ENCODE measurements at regions not wholly inside any gene's neighbourhood (a gene's known extent, or its start where the extent isn't known, plus 50 kb on each side); places are given as distances from the start of the nearest gene placed in this dataset.

DNA sequence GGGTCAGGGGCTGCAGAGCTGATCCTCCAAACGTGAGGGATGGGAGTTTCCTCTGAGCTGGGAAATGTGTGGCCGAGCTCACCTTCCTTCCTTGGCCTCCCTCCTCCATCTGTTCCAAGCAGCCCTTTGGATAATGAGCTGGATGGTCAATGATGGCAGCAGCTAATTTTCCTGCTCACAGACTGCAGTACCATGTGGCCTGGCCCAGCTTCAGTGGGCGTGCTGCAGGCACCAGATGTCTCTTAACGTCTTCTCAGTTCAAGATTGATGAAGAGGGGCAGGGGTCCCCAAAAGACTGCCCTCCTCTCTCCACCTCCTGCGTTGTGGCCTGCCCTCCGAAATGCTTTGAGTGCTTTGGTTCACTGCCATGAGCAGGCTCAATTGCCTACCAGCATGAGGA, 86.0 kb downstream of the UBIAD1 start:
- Histone ChIP-seq H3K36me3 (ENCODE audit: insufficient read depth, low read length) (no peaks in the 10 kb centered on the region), H4K20me1 (ENCODE audit: insufficient read depth, low read length) (no peaks in the 10 kb centered on the region), H3K4me3 (ENCODE audit: low read depth, low read length, poor library complexity, severe bottlenecking) (no peak overlapping the region), H3K9me3 (ENCODE audit: low read length) (no peaks in the 10 kb centered on the region), H3K4me1 (ENCODE audit: insufficient read depth, low read length, severe bottlenecking) (no peaks in the 10 kb centered on the region), H3K79me2 (ENCODE audit: insufficient read depth, low read length) (no peaks in the 10 kb centered on the region), H3F3A (ENCODE audit: insufficient read depth, low read length) (no peaks in the 10 kb centered on the region), H3K27ac (ENCODE audit: low read depth, low read length, poor library complexity, severe bottlenecking) (no peak overlapping the region), H3K27me3 (ENCODE audit: insufficient read depth, low read length) (no peaks in the 10 kb centered on the region), H3K9me2 (ENCODE audit: low read depth, low read length) (no peaks in the 10 kb centered on the region), H3K9ac (ENCODE audit: low read length) (no peak overlapping the region), H3K4me2 (ENCODE audit: low read length) (no peak overlapping the region), H2AFZ (ENCODE audit: low read length) (no peak overlapping the region)
- TF ChIP-seq, protein P1, sequence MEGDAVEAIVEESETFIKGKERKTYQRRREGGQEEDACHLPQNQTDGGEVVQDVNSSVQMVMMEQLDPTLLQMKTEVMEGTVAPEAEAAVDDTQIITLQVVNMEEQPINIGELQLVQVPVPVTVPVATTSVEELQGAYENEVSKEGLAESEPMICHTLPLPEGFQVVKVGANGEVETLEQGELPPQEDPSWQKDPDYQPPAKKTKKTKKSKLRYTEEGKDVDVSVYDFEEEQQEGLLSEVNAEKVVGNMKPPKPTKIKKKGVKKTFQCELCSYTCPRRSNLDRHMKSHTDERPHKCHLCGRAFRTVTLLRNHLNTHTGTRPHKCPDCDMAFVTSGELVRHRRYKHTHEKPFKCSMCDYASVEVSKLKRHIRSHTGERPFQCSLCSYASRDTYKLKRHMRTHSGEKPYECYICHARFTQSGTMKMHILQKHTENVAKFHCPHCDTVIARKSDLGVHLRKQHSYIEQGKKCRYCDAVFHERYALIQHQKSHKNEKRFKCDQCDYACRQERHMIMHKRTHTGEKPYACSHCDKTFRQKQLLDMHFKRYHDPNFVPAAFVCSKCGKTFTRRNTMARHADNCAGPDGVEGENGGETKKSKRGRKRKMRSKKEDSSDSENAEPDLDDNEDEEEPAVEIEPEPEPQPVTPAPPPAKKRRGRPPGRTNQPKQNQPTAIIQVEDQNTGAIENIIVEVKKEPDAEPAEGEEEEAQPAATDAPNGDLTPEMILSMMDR (IDR thresholded peaks at IDR 0.05; ENCODE audit: low read length) = no peak
- no peak for TF ChIP-seq EZH2 (IDR thresholded peaks at IDR 0.05; ENCODE audit: borderline replicate concordance, low read length)

DNA sequence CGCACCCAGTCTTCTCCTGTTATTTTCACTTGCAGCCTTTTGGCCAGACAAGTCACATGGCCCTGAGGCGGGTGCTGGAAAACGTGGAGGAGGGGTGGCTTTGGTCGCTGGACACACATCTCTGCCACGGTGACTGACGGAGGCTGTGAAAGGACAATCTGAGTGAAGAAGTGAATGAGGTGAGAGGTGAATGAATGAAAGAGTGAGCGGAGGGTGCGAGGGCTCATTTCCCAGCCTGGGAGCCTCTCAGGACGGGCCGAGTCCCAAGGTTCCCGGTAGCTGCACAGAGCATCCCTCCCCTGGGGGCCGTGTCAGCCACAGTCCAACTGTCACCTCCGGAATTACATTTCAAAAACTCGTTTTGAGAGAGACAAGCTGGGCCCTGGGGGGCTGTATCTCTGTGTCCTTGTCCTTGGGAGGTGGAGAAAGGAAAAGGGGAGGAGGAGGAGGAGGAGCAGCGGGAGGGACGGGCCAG, 89.6 kb downstream of the UBIAD1 start:
- H3K27ac ChIP-seq (ENCODE audit: low read depth, low read length, poor library complexity, severe bottlenecking) = no peak overlapping the region
- H2AFZ ChIP-seq (ENCODE audit: low read length) = no peak overlapping the region
- no peaks in the 10 kb centered on the region for H3K4me1 ChIP-seq (ENCODE audit: insufficient read depth, low read length, severe bottlenecking)
- no peak overlapping the region for H3K4me3 ChIP-seq (ENCODE audit: low read depth, low read length, poor library complexity, severe bottlenecking)
- no peaks in the 10 kb centered on the region for H4K20me1 ChIP-seq (ENCODE audit: insufficient read depth, low read length)
- no peaks in the 10 kb centered on the region for H3K9me2 ChIP-seq (ENCODE audit: low read depth, low read length)
- TF ChIP-seq, protein P1 (IDR thresholded peaks at IDR 0.05; ENCODE audit: low read length) = no peak
- TF ChIP-seq EZH2 (IDR thresholded peaks at IDR 0.05; ENCODE audit: borderline replicate concordance, low read length) = no peak
- no peak overlapping the region for H3K4me2 ChIP-seq (ENCODE audit: low read length)
- no peaks in the 10 kb centered on the region for H3K36me3 ChIP-seq (ENCODE audit: insufficient read depth, low read length)
- H3K79me2 ChIP-seq (ENCODE audit: insufficient read depth, low read length) = no peaks in the 10 kb centered on the region
- H3F3A ChIP-seq (ENCODE audit: insufficient read depth, low read length) = no peaks in the 10 kb centered on the region
- H3K9me3 ChIP-seq (ENCODE audit: low read length) = no peaks in the 10 kb centered on the region
- H3K9ac ChIP-seq (ENCODE audit: low read length) = no peak overlapping the region
- H3K27me3 ChIP-seq (ENCODE audit: insufficient read depth, low read length) = no peaks in the 10 kb centered on the region

DNA sequence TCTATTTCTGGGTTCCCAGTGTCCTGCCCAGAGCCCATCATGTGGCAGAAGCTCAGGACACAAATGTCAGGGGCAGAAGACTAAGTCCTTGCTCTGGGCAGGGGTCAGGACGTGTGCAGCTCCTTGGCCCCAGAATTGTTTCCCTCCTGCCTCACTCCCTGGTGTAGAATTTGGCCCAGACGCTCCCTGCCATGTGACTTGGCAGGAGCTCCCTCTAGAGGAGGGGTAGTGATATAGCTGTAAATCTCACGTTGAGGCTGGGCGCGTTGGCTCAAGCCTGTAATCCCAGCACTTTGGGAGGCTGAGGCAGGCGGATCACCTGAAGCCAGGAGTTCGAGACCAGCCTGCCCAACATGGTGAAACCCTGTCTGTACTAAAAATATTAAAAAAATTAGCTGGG, 91.2 kb downstream of the UBIAD1 start:
- H3K27me3 ChIP-seq (ENCODE audit: insufficient read depth, low read length) = no peaks in the 10 kb centered on the region
- H3K4me3 ChIP-seq (ENCODE audit: low read depth, low read length, poor library complexity, severe bottlenecking) = no peak overlapping the region
- TF ChIP-seq EZH2 (IDR thresholded peaks at IDR 0.05; ENCODE audit: borderline replicate concordance, low read length) = no peak
- TF ChIP-seq, protein P1 (IDR thresholded peaks at IDR 0.05; ENCODE audit: low read length) = peak; percentile 48
- no peaks in the 10 kb centered on the region for H4K20me1 ChIP-seq (ENCODE audit: insufficient read depth, low read length)
- H3K9me3 ChIP-seq (ENCODE audit: low read length) = no peaks in the 10 kb centered on the region
- H3K4me1 ChIP-seq (ENCODE audit: insufficient read depth, low read length, severe bottlenecking) = no peaks in the 10 kb centered on the region
- no peaks in the 10 kb centered on the region for H3K79me2 ChIP-seq (ENCODE audit: insufficient read depth, low read length)
- no peaks in the 10 kb centered on the region for H3K9me2 ChIP-seq (ENCODE audit: low read depth, low read length)
- no peak overlapping the region for H3K27ac ChIP-seq (ENCODE audit: low read depth, low read length, poor library complexity, severe bottlenecking)
- no peak overlapping the region for H3K4me2 ChIP-seq (ENCODE audit: low read length)
- no peak overlapping the region for H2AFZ ChIP-seq (ENCODE audit: low read length)
- H3F3A ChIP-seq (ENCODE audit: insufficient read depth, low read length) = no peaks in the 10 kb centered on the region
- no peak overlapping the region for H3K9ac ChIP-seq (ENCODE audit: low read length)
- H3K36me3 ChIP-seq (ENCODE audit: insufficient read depth, low read length) = no peaks in the 10 kb centered on the region

Measured in OCI-LY1 (cell line).